Mesendoderm (in vitro differentiated cells): ENCODE measurements at regions not wholly inside any gene's neighbourhood (a gene's known extent, or its start where the extent isn't known, plus 50 kb on each side); places are given as distances from the start of the nearest gene placed in this dataset.

Experiments used
- DNase-seq: peaks from one replicate; pipeline ENCODE4 v3.0.0; 2013
- H2AK5ac ChIP-seq: 2 replicates; pipeline ENCODE4 v1.6.1; 2013; ENCODE audit warnings: low read length, inconsistent platforms
- H2BK120ac ChIP-seq: 2 replicates; pipeline ENCODE4 v1.6.1; 2013; ENCODE audit warnings: low read depth, mild to moderate bottlenecking, low read length, moderate library complexity, mixed read lengths
- H2BK15ac ChIP-seq: replicated peaks from 2 replicates; pipeline ENCODE4 v1.6.1; 2013; ENCODE audit warnings: low read depth, mild to moderate bottlenecking, moderate library complexity
- H2BK5ac ChIP-seq: 2 replicates; pipeline ENCODE4 v1.6.1; 2013; ENCODE audit warnings: low read length, inconsistent platforms
- H3K18ac ChIP-seq: 2 replicates; pipeline ENCODE4 v1.6.1; 2013; ENCODE audit warnings: mild to moderate bottlenecking, low read length, mixed read lengths
- H3K23ac ChIP-seq: one replicate; pipeline ENCODE4 v1.6.1; 2013; ENCODE audit warnings: low read length
- H3K27ac ChIP-seq: 2 replicates; pipeline ENCODE4 v1.5.1; 2013; ENCODE audit warnings: low read depth, mild to moderate bottlenecking, inconsistent platforms, low read length, moderate library complexity
- H3K27me3 ChIP-seq: 2 replicates; pipeline ENCODE4 v1.6.1; 2013; ENCODE audit warnings: low read length, control low read depth, mild to moderate bottlenecking, inconsistent platforms; ENCODE audit not compliant: insufficient read depth, poor library complexity
- H3K36me3 ChIP-seq: 2 replicates; pipeline ENCODE4 v1.6.1; 2013; ENCODE audit warnings: low read length, inconsistent platforms; ENCODE audit not compliant: control insufficient read depth, insufficient read depth
- H3K4ac ChIP-seq: one replicate; pipeline ENCODE4 v1.6.1; 2013; ENCODE audit warnings: low read depth, mild to moderate bottlenecking, low read length, moderate library complexity
- H3K4me1 ChIP-seq: 2 replicates; pipeline ENCODE4 v1.6.1; 2013; ENCODE audit warnings: low read depth, low read length, inconsistent platforms; ENCODE audit not compliant: control insufficient read depth
- H3K4me2 ChIP-seq: 2 replicates; pipeline ENCODE4 v1.6.1; 2013; ENCODE audit warnings: low read length
- H3K4me3 ChIP-seq: 2 replicates; pipeline ENCODE4 v1.5.1; 2013; ENCODE audit warnings: mild to moderate bottlenecking, low read length
- H3K56ac ChIP-seq: one replicate; pipeline ENCODE4 v1.6.1; 2013; ENCODE audit warnings: low read length
- H3K79me1 ChIP-seq: 2 replicates; pipeline ENCODE4 v1.6.1; 2013; ENCODE audit warnings: low read length, inconsistent platforms
- H3K79me2 ChIP-seq: 2 replicates; pipeline ENCODE4 v1.6.1; 2013; ENCODE audit warnings: mild to moderate bottlenecking, low read length; ENCODE audit not compliant: control insufficient read depth, insufficient read depth
- H3K9ac ChIP-seq: 2 replicates; pipeline ENCODE4 v1.6.1; 2013; ENCODE audit warnings: low read length, inconsistent platforms
- H4K5ac ChIP-seq: one replicate; pipeline ENCODE4 v1.6.1; 2013; ENCODE audit warnings: low read length
- H4K8ac ChIP-seq: one replicate; pipeline ENCODE4 v1.6.1; 2013; ENCODE audit warnings: low read depth, mild to moderate bottlenecking, control low read depth, low read length, moderate library complexity
- WGBS: extraction: QIAGEN DNeasy Blood & Tissue Kit; methylation state at CpG from one replicate; pipeline ENCODE4 v1.1.7; 2013; ENCODE audit warnings: low lambda C conversion rate, missing lambda C conversion rate; ENCODE audit not compliant: insufficient coverage; ENCODE audit errors: extremely low coverage; 5-methylcytosine and 5-hydroxymethylcytosine counted together

DNA sequence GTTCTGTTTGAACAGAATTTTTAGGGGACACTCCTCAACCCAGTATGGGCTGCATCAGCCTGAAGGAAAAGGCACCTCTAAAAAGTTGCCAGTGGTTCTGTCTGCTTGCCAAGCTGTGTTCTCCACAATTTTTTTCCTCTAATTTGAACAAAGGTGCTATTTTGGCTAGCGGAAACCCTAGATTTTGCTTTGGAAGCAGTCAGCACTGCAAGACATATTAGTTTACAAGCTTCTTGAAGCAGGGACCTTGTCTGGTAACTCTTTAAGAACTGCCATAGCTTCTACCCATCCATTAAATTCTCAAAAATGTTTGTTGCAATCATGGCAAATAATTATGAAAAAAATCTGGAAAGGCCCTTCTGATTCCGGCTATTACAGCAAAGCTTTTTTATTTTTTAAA is 75.6 kb upstream of the HEPHL1 start:
- WGBS = no CpG with 5 or more reads among the region's 2 CpGs
- Histone ChIP-seq H4K8ac (no peak overlapping the region), H2BK15ac (no peak overlapping the region), H3K18ac (no peak overlapping the region), H3K27ac (no peak overlapping the region), H3K36me3 (no peaks in the 10 kb centered on the region), H3K4me1 (no peaks in the 10 kb centered on the region), H3K27me3 (no peaks in the 10 kb centered on the region), H3K79me1 (no peaks in the 10 kb centered on the region), H3K9ac (no peak overlapping the region), H3K4ac (no peak overlapping the region), H3K4me2 (no peak overlapping the region), H2BK5ac (no peak overlapping the region), H4K5ac (no peak overlapping the region), H3K4me3 (no peak overlapping the region), H3K79me2 (no peaks in the 10 kb centered on the region), H3K56ac (no peak overlapping the region), H2BK120ac (no peak overlapping the region), H3K23ac (no peak overlapping the region), H2AK5ac (no peak overlapping the region)
- no peak for DNase-seq

DNA sequence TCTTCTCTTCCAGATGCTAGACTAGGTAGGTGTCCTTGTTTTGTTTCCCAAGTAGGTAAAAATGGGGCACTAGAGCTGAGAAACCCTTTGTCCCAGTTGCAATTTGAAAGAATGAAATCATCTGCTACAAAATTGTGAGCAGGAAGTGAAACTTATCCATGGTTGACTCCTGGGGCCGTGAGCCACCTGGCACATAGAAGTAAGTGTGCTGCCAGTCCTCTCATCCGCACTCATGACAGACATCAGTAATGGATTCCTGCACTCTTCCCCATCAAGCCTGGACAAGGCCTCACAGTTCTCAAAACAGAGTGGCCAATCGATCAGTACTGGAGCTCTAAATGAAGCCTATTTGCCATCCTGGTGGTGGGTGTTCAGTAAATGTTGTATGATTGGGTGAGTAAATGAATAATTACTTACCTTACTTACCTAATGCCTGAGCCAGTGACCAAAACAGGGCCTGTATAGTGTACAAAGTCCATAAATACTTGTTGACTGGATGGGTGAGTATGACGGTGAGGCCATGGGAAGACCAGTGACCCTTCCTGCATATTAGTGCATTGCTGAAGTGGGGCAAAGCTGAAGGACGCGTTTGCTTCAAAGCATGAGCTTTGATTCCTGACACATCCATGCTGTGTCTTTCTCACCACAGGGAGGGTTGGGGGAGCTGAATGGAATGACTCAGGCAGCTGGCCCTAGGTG is 68.9 kb upstream of the HEPHL1 start:
- Histone ChIP-seq H2BK5ac (no peak overlapping the region), H3K27ac (no peak overlapping the region), H3K18ac (no peak overlapping the region), H3K79me2 (no peaks in the 10 kb centered on the region), H3K56ac (no peak overlapping the region), H3K79me1 (no peaks in the 10 kb centered on the region), H3K9ac (no peak overlapping the region), H3K4me1 (no peaks in the 10 kb centered on the region), H4K8ac (no peak overlapping the region), H3K4ac (no peak overlapping the region), H2BK120ac (no peak overlapping the region), H3K27me3 (no peaks in the 10 kb centered on the region), H3K4me3 (no peak overlapping the region), H4K5ac (no peak overlapping the region), H3K36me3 (no peaks in the 10 kb centered on the region), H2BK15ac (no peak overlapping the region), H3K23ac (no peak overlapping the region), H3K4me2 (no peak overlapping the region), H2AK5ac (no peak overlapping the region)
- no peak for DNase-seq
- WGBS = no CpG with 5 or more reads among the region's 6 CpGs

DNA sequence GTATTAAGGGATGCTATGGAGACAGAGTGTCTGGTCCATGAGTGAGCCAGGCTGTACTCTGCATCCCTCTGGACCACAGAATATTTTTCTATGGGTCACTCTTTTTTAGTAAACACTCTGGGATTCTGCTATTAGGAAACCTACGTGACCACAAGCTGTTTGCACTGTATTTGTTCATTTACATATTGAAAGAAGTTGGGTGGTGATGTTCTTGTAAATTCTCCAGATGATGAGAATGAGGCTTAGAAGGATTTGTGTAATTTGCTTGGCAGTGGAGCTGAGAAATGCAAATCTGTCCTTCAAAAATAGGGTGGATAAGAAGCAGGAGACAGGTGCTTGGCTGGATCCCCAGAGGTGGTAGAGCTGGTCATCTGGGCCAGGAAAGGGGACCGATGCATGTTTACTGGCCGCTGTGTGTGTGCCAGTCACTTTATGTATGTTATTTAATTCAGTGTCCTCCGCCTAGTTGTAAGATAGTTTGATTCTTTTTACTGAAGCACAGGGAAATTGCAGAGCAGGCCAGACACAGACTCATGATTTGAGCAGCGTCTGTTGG is 63.7 kb upstream of the HEPHL1 start:
- Histone ChIP-seq H2BK5ac (no peak overlapping the region), H2BK15ac (no peak overlapping the region), H3K18ac (no peak overlapping the region), H3K4me1 (no peaks in the 10 kb centered on the region), H3K27me3 (no peaks in the 10 kb centered on the region), H3K9ac (no peak overlapping the region), H3K27ac (no peak overlapping the region), H2BK120ac (no peak overlapping the region), H4K5ac (no peak overlapping the region), H2AK5ac (no peak overlapping the region), H3K56ac (no peak overlapping the region), H4K8ac (no peak overlapping the region), H3K23ac (no peak overlapping the region), H3K36me3 (no peaks in the 10 kb centered on the region), H3K79me1 (no peaks in the 10 kb centered on the region), H3K4ac (no peak overlapping the region), H3K4me2 (no peak overlapping the region), H3K79me2 (no peaks in the 10 kb centered on the region), H3K4me3 (no peak overlapping the region)
- DNase-seq = no peak
- WGBS = no CpG with 5 or more reads among the region's 5 CpGs

DNA sequence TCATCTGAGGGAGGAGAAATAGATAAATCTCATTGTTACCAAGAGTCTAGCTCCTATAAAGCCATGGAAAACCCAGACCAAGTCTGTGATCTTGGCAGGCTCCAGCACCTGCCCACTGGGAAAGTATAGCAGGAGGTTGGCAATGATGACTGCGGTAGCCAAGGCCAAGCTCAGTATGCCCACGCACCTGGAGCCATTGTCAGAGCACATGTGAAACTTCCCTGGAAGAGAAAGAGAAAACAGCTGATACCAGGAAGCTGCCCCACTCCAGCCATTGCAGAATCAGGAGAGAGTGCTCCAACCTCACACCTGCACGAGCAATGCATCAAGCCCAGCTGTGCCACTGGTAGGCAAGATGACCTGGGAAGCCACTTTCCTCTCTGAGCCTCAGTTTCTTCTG is 62.2 kb upstream of the HEPHL1 start:
- Histone ChIP-seq H3K18ac (no peak overlapping the region), H3K27ac (no peak overlapping the region), H3K36me3 (no peaks in the 10 kb centered on the region), H3K79me2 (no peaks in the 10 kb centered on the region), H3K4me2 (no peak overlapping the region), H3K27me3 (no peaks in the 10 kb centered on the region), H3K4ac (no peak overlapping the region), H3K79me1 (no peaks in the 10 kb centered on the region), H3K23ac (no peak overlapping the region), H2BK15ac (no peak overlapping the region), H2BK5ac (no peak overlapping the region), H2BK120ac (no peak overlapping the region), H3K4me3 (no peak overlapping the region), H4K8ac (no peak overlapping the region), H4K5ac (no peak overlapping the region), H3K4me1 (no peaks in the 10 kb centered on the region), H2AK5ac (no peak overlapping the region), H3K9ac (no peak overlapping the region), H3K56ac (no peak overlapping the region)
- WGBS = no CpG with 5 or more reads among the region's 3 CpGs
- no peak for DNase-seq

DNA sequence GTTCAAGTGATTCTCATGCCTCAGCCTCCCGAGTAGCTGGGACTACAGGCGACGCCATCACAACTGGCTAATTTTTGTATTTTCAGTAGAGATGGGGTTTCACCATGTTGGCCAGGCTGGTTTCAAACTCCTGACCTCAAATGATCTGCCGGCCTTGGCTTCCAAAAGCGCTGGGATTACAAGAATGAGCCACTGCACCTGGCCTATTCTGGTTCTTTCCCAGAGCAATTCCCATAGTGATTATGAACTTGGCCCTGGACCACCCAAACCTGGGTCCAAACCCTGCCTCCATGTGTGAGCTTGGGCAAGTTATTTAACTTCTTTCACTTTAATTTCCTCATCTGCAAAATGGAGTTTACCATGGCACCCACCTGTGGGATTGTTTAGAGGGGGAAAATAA is 61.5 kb upstream of the HEPHL1 start:
- Histone ChIP-seq H3K4me2 (no peak overlapping the region), H3K4me3 (no peak overlapping the region), H2BK15ac (no peak overlapping the region), H2BK120ac (no peak overlapping the region), H3K23ac (no peak overlapping the region), H2BK5ac (no peak overlapping the region), H3K27me3 (no peaks in the 10 kb centered on the region), H3K27ac (no peak overlapping the region), H2AK5ac (no peak overlapping the region), H3K79me1 (no peaks in the 10 kb centered on the region), H3K4me1 (no peaks in the 10 kb centered on the region), H4K8ac (no peak overlapping the region), H3K4ac (no peak overlapping the region), H3K79me2 (no peaks in the 10 kb centered on the region), H3K18ac (no peak overlapping the region), H3K9ac (no peak overlapping the region), H4K5ac (no peak overlapping the region), H3K56ac (no peak overlapping the region), H3K36me3 (no peaks in the 10 kb centered on the region)
- no peak for DNase-seq
- no CpG with 5 or more reads among the region's 5 CpGs for WGBS

DNA sequence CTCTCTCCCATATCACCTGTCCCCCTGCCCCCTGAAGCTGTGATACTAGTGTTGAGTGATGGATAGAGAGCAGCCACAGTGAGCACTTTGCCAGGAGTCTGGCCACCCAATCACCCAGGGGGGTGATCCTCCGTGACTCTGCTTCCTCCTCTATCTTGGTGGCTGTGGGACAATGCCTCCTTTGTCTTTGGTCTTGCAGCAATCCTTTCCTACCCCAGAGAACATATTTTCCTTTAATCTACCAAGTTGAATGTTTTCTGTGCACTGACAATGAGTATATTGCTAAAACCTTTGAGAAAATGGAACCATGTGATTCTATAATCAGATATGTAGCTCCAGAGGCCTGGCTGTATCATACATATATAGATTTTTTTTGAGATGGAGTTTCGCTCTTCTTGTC is 58.1 kb upstream of the HEPHL1 start:
- no CpG with 5 or more reads among the region's 2 CpGs for WGBS
- H3K23ac ChIP-seq = no peak overlapping the region
- no peak overlapping the region for H3K4me2 ChIP-seq
- no peak overlapping the region for H2BK120ac ChIP-seq
- no peaks in the 10 kb centered on the region for H3K79me1 ChIP-seq
- no peak overlapping the region for H2BK5ac ChIP-seq
- H3K4ac ChIP-seq = no peak overlapping the region
- H2AK5ac ChIP-seq = no peak overlapping the region
- H3K18ac ChIP-seq = no peak overlapping the region
- H3K4me1 ChIP-seq = no peaks in the 10 kb centered on the region
- no peak for DNase-seq
- H3K4me3 ChIP-seq = no peak overlapping the region
- H3K79me2 ChIP-seq = no peaks in the 10 kb centered on the region
- H3K9ac ChIP-seq = no peak overlapping the region
- H3K56ac ChIP-seq = no peak overlapping the region
- H4K8ac ChIP-seq = no peak overlapping the region
- no peaks in the 10 kb centered on the region for H3K36me3 ChIP-seq
- no peak overlapping the region for H2BK15ac ChIP-seq
- no peak overlapping the region for H4K5ac ChIP-seq
- no peak overlapping the region for H3K27ac ChIP-seq
- no peaks in the 10 kb centered on the region for H3K27me3 ChIP-seq
